DND-41 (cell line): ENCODE measurements at regions not wholly inside any gene's neighbourhood (a gene's known extent, or its start where the extent isn't known, plus 50 kb on each side); places are given as distances from the start of the nearest gene placed in this dataset.

Source experiments
- ATAC-seq: fragments of 200-7000 bp; cut with Tn5 transposase; 3 replicates; pipeline ENCODE4 v1.9.1; 2021; ENCODE audit warnings: low read depth; ENCODE audit not compliant: insufficient read depth
- DNase-seq: peaks from one replicate; pipeline ENCODE4 v3.0.0-alpha.2; 2020
- H2AFZ ChIP-seq: 2 replicates; pipeline ENCODE4 v1.6.0; 2012; ENCODE audit warnings: low read depth, low read length
- H3K27ac ChIP-seq: 2 replicates; pipeline ENCODE4 v1.5.1; 2012; ENCODE audit warnings: low read length, inconsistent platforms
- H3K27me3 ChIP-seq: fragments of 200-600 bp; sonication (generic); 2 replicates; pipeline ENCODE4 v1.6.0; 2012; ENCODE audit warnings: low read length, mild to moderate bottlenecking, inconsistent platforms; ENCODE audit not compliant: insufficient read depth, poor library complexity
- H3K36me3 ChIP-seq: 2 replicates; pipeline ENCODE4 v1.5.1; 2012; ENCODE audit warnings: low read length, inconsistent platforms; ENCODE audit not compliant: insufficient read depth
- H3K4me1 ChIP-seq: 2 replicates; pipeline ENCODE4 v1.5.1; 2012; ENCODE audit warnings: mild to moderate bottlenecking, low read length; ENCODE audit not compliant: insufficient read depth
- H3K4me2 ChIP-seq: 2 replicates; pipeline ENCODE4 v1.6.0; 2012; ENCODE audit warnings: mild to moderate bottlenecking, moderate library complexity, low read length, inconsistent platforms; ENCODE audit not compliant: insufficient read depth
- H3K4me3 ChIP-seq, 2 experiments: fragments of 200-600 bp in 1 of 2; shearing (Covaris generic) in 1 of 2; 2 replicates each; pipeline ENCODE4 v1.5.1; 2012 to 2016; ENCODE audit warnings: inconsistent platforms in 2 of 2, low read length in 2 of 2, mild to moderate bottlenecking in 2 of 2, low read depth in 1 of 2, moderate library complexity in 1 of 2
- H3K79me2 ChIP-seq: 2 replicates; pipeline ENCODE4 v1.6.0; 2012; ENCODE audit warnings: low read length, inconsistent platforms; ENCODE audit not compliant: insufficient read depth
- H3K9ac ChIP-seq: 2 replicates; pipeline ENCODE4 v1.6.0; 2012; ENCODE audit warnings: low read depth, mild to moderate bottlenecking, inconsistent platforms, low read length, moderate library complexity
- H3K9me3 ChIP-seq: 2 replicates; pipeline ENCODE4 v1.5.1; 2012; ENCODE audit warnings: low read length, moderate library complexity, mild to moderate bottlenecking, inconsistent platforms; ENCODE audit not compliant: insufficient read depth, severe bottlenecking
- H4K20me1 ChIP-seq: 2 replicates; pipeline ENCODE4 v1.6.0; 2012; ENCODE audit warnings: low read length; ENCODE audit not compliant: insufficient read depth
- EZH2 ChIP-seq: IDR thresholded peaks from 3 replicates; pipeline ENCODE4 v1.6.1; 2012; ENCODE audit warnings: borderline replicate concordance, low read depth, mild to moderate bottlenecking, moderate library complexity, low read length, inconsistent platforms; ENCODE audit not compliant: severe bottlenecking
- TF ChIP-seq, protein P1 (sequence below): IDR thresholded peaks from 2 replicates; pipeline ENCODE4 v1.5.1; 2012; ENCODE audit warnings: borderline replicate concordance, low read length, moderate library complexity, mild to moderate bottlenecking; ENCODE audit not compliant: poor library complexity, severe bottlenecking; ENCODE audit errors: extremely low read depth

GRCh38 chr13:22726726-22727125 lies 454.1 kb upstream of the SGCG start:
- H3K79me2 ChIP-seq: no peaks in the 10 kb centered on the region
- DNase-seq: no peak
- no peak overlapping the region for H2AFZ ChIP-seq
- no peak overlapping the region for H3K27ac ChIP-seq
- no peaks in the 10 kb centered on the region for H3K9me3 ChIP-seq
- H3K4me2 ChIP-seq: no peak overlapping the region
- no peak overlapping the region for H3K9ac ChIP-seq
- no peaks in the 10 kb centered on the region for H3K4me1 ChIP-seq
- no peak for ATAC-seq
- no peak overlapping the region for H3K4me3 ChIP-seq
- no peaks in the 10 kb centered on the region for H3K27me3 ChIP-seq
- TF ChIP-seq EZH2: no peak
- TF ChIP-seq, protein P1, sequence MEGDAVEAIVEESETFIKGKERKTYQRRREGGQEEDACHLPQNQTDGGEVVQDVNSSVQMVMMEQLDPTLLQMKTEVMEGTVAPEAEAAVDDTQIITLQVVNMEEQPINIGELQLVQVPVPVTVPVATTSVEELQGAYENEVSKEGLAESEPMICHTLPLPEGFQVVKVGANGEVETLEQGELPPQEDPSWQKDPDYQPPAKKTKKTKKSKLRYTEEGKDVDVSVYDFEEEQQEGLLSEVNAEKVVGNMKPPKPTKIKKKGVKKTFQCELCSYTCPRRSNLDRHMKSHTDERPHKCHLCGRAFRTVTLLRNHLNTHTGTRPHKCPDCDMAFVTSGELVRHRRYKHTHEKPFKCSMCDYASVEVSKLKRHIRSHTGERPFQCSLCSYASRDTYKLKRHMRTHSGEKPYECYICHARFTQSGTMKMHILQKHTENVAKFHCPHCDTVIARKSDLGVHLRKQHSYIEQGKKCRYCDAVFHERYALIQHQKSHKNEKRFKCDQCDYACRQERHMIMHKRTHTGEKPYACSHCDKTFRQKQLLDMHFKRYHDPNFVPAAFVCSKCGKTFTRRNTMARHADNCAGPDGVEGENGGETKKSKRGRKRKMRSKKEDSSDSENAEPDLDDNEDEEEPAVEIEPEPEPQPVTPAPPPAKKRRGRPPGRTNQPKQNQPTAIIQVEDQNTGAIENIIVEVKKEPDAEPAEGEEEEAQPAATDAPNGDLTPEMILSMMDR: no peak
- H4K20me1 ChIP-seq: no peaks in the 10 kb centered on the region
- no peaks in the 10 kb centered on the region for H3K36me3 ChIP-seq

- H4K20me1 ChIP-seq: no peaks in the 10 kb centered on the region
- ATAC-seq: no peak
- no peak overlapping the region for H3K27ac ChIP-seq
- no peak overlapping the region for H2AFZ ChIP-seq
- no peaks in the 10 kb centered on the region for H3K36me3 ChIP-seq
- no peak for DNase-seq
- no peaks in the 10 kb centered on the region for H3K4me1 ChIP-seq
- peaks cover 7% of the 10 kb centered on the region for H3K27me3 ChIP-seq
- no peaks in the 10 kb centered on the region for H3K79me2 ChIP-seq
- no peak overlapping the region for H3K4me2 ChIP-seq
- H3K9ac ChIP-seq: no peak overlapping the region
- H3K4me3 ChIP-seq: no peak overlapping the region
- H3K9me3 ChIP-seq: no peaks in the 10 kb centered on the region
- TF ChIP-seq EZH2: no peak
- TF ChIP-seq, protein P1: no peak
Measured at GRCh38 chr13:22735011-22735995, 445.5 kb upstream of the SGCG start.

DNA sequence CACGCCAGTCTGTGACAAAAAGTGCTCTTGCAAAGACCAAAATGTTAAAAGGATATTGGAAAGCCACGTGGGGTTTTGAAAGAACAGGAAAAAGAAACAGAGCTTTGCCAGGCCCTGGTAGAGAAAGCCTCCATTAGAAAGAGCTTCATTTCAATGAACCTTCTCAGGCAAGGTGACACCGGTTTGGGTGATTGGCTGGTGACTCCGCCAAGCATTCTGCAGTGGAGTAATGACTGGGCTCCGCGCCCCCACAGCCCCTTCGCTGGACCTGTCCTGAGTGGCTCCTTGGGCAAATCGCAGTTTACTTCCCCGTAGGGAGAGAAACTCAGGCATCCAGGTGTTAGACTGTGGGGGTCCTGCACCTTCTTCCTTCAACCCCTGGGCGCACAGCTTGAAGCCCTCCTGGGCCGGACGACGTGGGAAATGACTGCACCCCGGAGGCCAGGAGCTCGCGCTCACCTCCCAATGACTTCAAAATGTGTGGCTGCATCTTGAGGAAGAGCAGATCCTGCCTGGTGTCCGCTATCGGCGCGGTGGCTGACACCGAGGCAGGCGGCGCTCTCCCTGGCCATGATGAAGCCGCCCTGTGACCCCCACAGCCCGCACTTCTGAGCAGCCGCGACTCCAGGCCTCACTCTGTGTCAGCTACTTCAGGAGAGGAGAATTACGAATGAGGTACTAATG lies 444.6 kb upstream of the SGCG start:
- no peak overlapping the region for H2AFZ ChIP-seq
- H3K27ac ChIP-seq: no peak overlapping the region
- H4K20me1 ChIP-seq: no peaks in the 10 kb centered on the region
- no peak for ATAC-seq
- H3K27me3 ChIP-seq: peaks cover 7% of the 10 kb centered on the region
- TF ChIP-seq EZH2: no peak
- TF ChIP-seq, protein P1: no peak
- no peaks in the 10 kb centered on the region for H3K79me2 ChIP-seq
- H3K4me2 ChIP-seq: no peak overlapping the region
- no peaks in the 10 kb centered on the region for H3K36me3 ChIP-seq
- H3K4me3 ChIP-seq: no peak overlapping the region
- no peak for DNase-seq
- H3K9ac ChIP-seq: no peak overlapping the region
- H3K9me3 ChIP-seq: no peaks in the 10 kb centered on the region
- H3K4me1 ChIP-seq: no peaks in the 10 kb centered on the region
